Suprapubic skin (tissue), 4 donors: ENCODE measurements at regions not wholly inside any gene's neighbourhood (a gene's known extent, or its start where the extent isn't known, plus 50 kb on each side); places are given as distances from the start of the nearest gene placed in this dataset.

Experiments
- DNase-seq, 2 donors: peaks; one replicate each; pipeline ENCODE4 v3.0.0-alpha.2; 2019; ENCODE audit warnings: low spot score in 2 of 2
- H3K27ac ChIP-seq: fragments of 200-600 bp; sonication (generic); one replicate; pipeline ENCODE4 v1.5.1; 2019
- H3K27me3 ChIP-seq: fragments of 200-600 bp; sonication (generic); one replicate; pipeline ENCODE4 v1.5.1; 2019
- H3K36me3 ChIP-seq: fragments of 200-600 bp; sonication (generic); one replicate; pipeline ENCODE4 v1.5.1; 2019
- H3K4me1 ChIP-seq: fragments of 200-600 bp; sonication (generic); one replicate; pipeline ENCODE4 v1.5.1; 2019
- H3K4me3 ChIP-seq: fragments of 200-600 bp; sonication (generic); one replicate; pipeline ENCODE4 v1.5.1; 2019; ENCODE audit warnings: mild to moderate bottlenecking
- H3K9me3 ChIP-seq: fragments of 200-600 bp; sonication (generic); one replicate; pipeline ENCODE4 v1.5.1; 2019
- EP300 ChIP-seq: sonication (generic); formaldehyde crosslinking; IDR thresholded peaks from one replicate; pipeline ENCODE4 v1.6.1; 2017; ENCODE audit warnings: antibody characterized with exemption
- POLR2A ChIP-seq, 2 donors: fragments of 450-650 bp; IDR thresholded peaks; one replicate each; pipeline ENCODE4 v1.6.1; 2017; ENCODE audit warnings: antibody characterized with exemption in 2 of 2, mild to moderate bottlenecking in 2 of 2, moderate library complexity in 2 of 2
- POLR2AphosphoS5 ChIP-seq, 3 donors: sonication (generic); formaldehyde crosslinking; IDR thresholded peaks; one replicate each; pipeline ENCODE4 v1.6.1; 2017; ENCODE audit warnings: antibody characterized with exemption in 3 of 3
- WGBS: methylation state at CpG from one replicate; pipeline ENCODE4 v1.1.5; 2018; 5-methylcytosine and 5-hydroxymethylcytosine counted together
- TF ChIP-seq, protein P1 (sequence below), 2 donors: fragments of 200-600 bp in 1 of 2; fragments of 450-650 bp in 1 of 2; sonication (generic) in 1 of 2; IDR thresholded peaks; one replicate each; pipeline ENCODE4 v1.5.1; 2016 to 2019; ENCODE audit warnings: antibody characterized with exemption in 2 of 2, mild to moderate bottlenecking in 1 of 2, moderate library complexity in 1 of 2

DNA sequence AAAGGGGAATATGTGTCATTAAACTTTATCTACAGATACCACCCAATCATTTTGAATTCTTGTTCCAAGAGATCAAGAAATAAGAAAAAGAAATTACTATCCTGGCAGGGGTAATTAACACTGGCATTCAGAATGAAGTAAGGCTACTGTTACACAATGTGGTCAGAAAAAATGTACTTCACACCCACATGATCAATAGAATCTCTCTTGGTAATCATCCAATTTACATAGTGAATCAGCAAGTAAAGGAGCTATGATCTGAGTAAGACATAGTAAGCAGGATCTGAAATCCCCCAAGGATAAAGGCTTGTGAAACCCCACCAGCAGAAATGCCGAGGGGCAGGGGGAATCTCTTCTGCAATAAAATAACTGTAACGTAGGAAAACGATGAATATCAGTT is 466.5 kb downstream of the FAM181B start:
- 84% methylated on average over 3 of the region's 3 CpGs for WGBS

DNA sequence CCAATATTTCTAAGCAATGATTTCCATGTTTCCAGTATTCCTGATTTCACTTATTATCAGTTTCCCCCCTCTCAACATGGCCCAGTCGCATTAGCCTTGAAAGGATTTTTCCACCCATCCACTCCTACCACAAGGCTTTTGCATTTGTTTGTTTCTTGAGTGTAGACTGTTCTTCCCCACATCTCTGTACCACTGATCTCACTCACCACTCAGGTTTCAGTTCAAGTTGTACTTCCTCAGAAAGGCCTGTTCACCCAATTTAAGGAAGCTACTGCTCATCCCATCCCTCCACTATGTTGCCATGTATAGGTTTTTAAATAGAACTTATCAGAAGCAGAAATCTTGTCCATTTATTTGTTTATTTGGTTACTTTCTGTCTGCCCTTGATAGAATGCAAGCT is 472.3 kb downstream of the FAM181B start:
- Histone ChIP-seq H3K27ac (no peak overlapping the region), H3K9me3 (no peaks in the 10 kb centered on the region), H3K27me3 (no peaks in the 10 kb centered on the region), H3K4me1 (no peaks in the 10 kb centered on the region), H3K36me3 (no peaks in the 10 kb centered on the region), H3K4me3 (no peak overlapping the region)
- TF ChIP-seq, protein P1, sequence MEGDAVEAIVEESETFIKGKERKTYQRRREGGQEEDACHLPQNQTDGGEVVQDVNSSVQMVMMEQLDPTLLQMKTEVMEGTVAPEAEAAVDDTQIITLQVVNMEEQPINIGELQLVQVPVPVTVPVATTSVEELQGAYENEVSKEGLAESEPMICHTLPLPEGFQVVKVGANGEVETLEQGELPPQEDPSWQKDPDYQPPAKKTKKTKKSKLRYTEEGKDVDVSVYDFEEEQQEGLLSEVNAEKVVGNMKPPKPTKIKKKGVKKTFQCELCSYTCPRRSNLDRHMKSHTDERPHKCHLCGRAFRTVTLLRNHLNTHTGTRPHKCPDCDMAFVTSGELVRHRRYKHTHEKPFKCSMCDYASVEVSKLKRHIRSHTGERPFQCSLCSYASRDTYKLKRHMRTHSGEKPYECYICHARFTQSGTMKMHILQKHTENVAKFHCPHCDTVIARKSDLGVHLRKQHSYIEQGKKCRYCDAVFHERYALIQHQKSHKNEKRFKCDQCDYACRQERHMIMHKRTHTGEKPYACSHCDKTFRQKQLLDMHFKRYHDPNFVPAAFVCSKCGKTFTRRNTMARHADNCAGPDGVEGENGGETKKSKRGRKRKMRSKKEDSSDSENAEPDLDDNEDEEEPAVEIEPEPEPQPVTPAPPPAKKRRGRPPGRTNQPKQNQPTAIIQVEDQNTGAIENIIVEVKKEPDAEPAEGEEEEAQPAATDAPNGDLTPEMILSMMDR (IDR thresholded peaks at IDR 0.05) = no peak
- TF ChIP-seq POLR2A (IDR thresholded peaks at IDR 0.05) (no peak), EP300 (no peak), POLR2AphosphoS5 (IDR thresholded peaks at IDR 0.05) (no peak)
- WGBS = 95% methylated on average over 1 of the region's 1 CpG
- no peak for DNase-seq

More for the DNA sequence above, 466.5 kb downstream of the FAM181B start:
- Histone ChIP-seq H3K4me3 (no peak overlapping the region), H3K9me3 (no peaks in the 10 kb centered on the region), H3K27me3 (no peaks in the 10 kb centered on the region), H3K27ac (no peak overlapping the region), H3K36me3 (no peaks in the 10 kb centered on the region), H3K4me1 (no peaks in the 10 kb centered on the region)
- TF ChIP-seq, protein P1 (IDR thresholded peaks at IDR 0.05) = no peak
- TF ChIP-seq EP300 (no peak), POLR2A (IDR thresholded peaks at IDR 0.05) (no peak), POLR2AphosphoS5 (IDR thresholded peaks at IDR 0.05) (no peak)
- DNase-seq = no peak

DNA sequence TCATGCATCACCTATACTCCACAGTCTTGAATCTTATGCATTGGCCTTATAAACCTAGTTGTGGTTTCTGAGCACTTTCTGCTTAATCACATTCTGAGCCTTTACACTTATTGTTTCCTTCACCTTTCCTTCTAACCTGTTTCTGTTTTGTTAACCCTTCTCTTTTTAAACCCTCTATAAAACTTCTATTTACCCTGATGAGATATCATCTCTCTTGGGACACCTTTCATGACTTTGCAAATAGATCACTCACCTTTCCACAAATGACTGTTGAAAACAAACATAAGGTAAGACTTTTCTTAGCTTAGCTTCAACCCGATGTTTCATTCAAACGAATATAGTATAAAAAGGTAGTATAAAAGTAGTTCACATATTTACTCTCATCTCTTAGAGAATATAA is 483.6 kb downstream of the FAM181B start:
- WGBS = 87% methylated on average over 2 of the region's 2 CpGs
- Histone ChIP-seq H3K9me3 (no peaks in the 10 kb centered on the region), H3K27ac (no peak overlapping the region), H3K4me1 (no peaks in the 10 kb centered on the region), H3K27me3 (no peaks in the 10 kb centered on the region), H3K36me3 (no peaks in the 10 kb centered on the region), H3K4me3 (no peak overlapping the region)
- no peak for DNase-seq
- TF ChIP-seq POLR2A (IDR thresholded peaks at IDR 0.05) (no peak), POLR2AphosphoS5 (IDR thresholded peaks at IDR 0.05) (no peak), EP300 (no peak)
- TF ChIP-seq, protein P1 (IDR thresholded peaks at IDR 0.05) = no peak

DNA sequence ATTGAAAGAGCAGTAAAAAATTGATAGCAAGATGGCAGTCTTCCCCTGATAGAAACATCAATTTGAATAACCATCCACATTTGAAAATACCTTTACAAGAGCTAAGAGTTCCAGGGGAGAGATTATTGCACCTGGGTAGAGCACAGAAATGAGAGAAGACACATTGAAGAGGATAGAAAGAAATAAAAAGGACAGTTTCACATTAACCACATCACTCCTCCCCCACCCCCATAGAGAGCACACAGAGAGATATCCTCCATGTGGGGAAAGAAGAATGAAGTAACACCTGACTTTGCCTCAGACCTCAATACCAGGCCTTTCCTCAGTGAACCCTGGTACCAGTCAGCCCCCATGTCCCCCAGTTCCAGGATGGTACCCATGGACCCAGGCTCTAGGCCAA is 486.7 kb downstream of the FAM181B start:
- Histone ChIP-seq H3K9me3 (no peaks in the 10 kb centered on the region), H3K27ac (no peak overlapping the region), H3K27me3 (no peaks in the 10 kb centered on the region), H3K4me1 (no peaks in the 10 kb centered on the region), H3K4me3 (no peak overlapping the region), H3K36me3 (no peaks in the 10 kb centered on the region)
- no peak for DNase-seq
- no peak for TF ChIP-seq POLR2A (IDR thresholded peaks at IDR 0.05)
- TF ChIP-seq EP300 = no peak

DNA sequence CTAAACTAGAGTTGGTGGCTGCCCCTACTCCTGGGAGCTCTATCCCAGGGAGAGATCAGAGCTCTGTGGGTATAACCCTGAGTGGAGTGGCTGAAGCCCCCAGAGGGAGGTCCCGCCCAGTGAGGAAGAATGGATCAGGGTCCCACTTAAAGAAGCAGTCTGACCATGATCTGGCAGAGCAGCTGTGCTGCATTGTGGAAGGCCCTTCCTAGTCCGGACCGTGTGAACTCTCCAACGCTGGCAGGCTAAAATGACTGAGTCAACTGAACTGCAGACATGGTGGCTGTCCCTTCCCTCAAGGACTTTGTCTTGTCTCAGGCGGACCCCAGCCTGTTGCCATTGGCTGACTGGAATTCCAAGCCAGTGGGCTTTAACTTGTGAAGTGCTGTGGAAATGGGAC is 494.2 kb downstream of the FAM181B start:
- no peak overlapping the region for H3K27ac ChIP-seq
- no peak overlapping the region for H3K4me3 ChIP-seq
- no peak for DNase-seq
- H3K9me3 ChIP-seq = no peaks in the 10 kb centered on the region
- WGBS = 87% methylated on average over 5 of the region's 5 CpGs
- H3K27me3 ChIP-seq = no peaks in the 10 kb centered on the region
- H3K4me1 ChIP-seq = no peaks in the 10 kb centered on the region
- no peaks in the 10 kb centered on the region for H3K36me3 ChIP-seq
- TF ChIP-seq POLR2AphosphoS5 (IDR thresholded peaks at IDR 0.05) = no peak
- TF ChIP-seq EP300 = no peak
- TF ChIP-seq, protein P1 (IDR thresholded peaks at IDR 0.05) = no peak
- no peak for TF ChIP-seq POLR2A (IDR thresholded peaks at IDR 0.05)

DNA sequence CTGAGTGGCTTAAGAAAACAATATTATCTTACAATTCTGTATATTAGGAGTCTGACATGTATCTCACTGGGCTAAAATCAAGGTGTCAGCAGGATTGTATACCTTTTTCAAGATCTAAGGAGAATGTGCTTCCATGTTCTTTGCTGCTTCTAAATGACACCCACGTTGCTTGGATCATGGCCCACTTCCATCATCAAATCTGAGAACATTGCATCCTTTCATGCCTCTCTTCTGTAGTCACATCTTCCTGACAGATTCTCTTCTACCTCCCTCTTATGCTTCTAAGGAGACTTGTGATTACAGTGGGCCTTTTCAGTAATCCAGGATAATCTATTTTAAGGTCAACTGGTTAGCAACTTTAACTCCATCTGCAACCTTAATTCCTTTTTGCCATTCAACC is 499.4 kb downstream of the FAM181B start:
- no peak for DNase-seq
- Histone ChIP-seq H3K4me1 (no peaks in the 10 kb centered on the region), H3K9me3 (no peaks in the 10 kb centered on the region), H3K4me3 (no peak overlapping the region), H3K27ac (no peak overlapping the region), H3K36me3 (no peaks in the 10 kb centered on the region), H3K27me3 (no peaks in the 10 kb centered on the region)
- TF ChIP-seq POLR2A (IDR thresholded peaks at IDR 0.05) = no peak
- TF ChIP-seq POLR2AphosphoS5 (IDR thresholded peaks at IDR 0.05) = no peak
- TF ChIP-seq EP300 = no peak
- TF ChIP-seq, protein P1 (IDR thresholded peaks at IDR 0.05) = no peak
- WGBS = 16% methylated on average over 1 of the region's 1 CpG
